ENCODE measurements at regions not wholly inside any gene's neighbourhood (a gene's known extent, or its start where the extent isn't known, plus 50 kb on each side); places are given as distances from the start of the nearest gene placed in this dataset.
"Not testable (repeated sequence)": the region's sequence is repeated elsewhere in the genome, so short reads cannot be mapped to it uniquely, and the experiment has no call there.

- DNase-seq (ENCODE audit: extremely low read depth in 1 of 11, low read depth in 9 of 11, low spot score in 4 of 11): no peak
Observed at GRCh38 chr16:80915079-80915450, 91.6 kb downstream of the CMC2 start.

DNA sequence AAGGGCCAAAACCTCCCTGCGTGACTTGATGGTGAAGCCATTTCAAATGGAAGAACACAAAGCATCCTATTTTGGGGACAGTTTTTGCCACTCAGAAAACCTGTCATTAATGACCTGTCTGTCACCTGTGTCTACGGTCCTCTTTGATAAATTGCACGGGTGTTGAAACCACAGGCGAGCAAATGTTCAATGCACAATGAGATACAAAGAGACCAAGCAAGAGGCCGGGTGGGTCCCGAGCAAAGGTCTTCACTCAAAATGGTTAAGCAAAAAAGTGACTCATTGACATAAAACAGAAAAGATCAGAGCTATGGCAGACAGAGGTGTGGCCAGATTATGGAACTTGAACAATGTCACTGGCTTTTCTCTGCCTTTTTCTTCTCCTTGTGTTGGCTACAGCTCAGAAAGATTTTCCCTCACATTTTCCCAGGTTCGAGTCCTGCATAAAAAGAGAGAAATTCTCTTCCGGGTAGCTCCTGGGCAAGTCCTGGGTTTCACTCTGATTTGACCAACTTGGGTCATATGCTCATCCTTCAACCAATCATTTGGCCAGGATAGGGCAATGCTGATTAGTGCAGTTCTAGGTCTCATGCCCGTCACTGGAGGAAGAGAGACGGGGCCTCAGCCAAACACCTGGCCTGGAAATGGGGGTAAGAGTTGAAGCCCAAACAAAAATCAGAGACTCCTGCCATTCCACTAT lies 92.2 kb downstream of the CMC2 start:
- no peak for DNase-seq (ENCODE audit: extremely low read depth in 1 of 11, low read depth in 9 of 11, low spot score in 4 of 11)

- DNase-seq (ENCODE audit: extremely low read depth in 1 of 11, low read depth in 9 of 11, low spot score in 4 of 11): no peak
Observed at GRCh38 chr16:80913397-80913796, 93.3 kb downstream of the CMC2 start.

DNA sequence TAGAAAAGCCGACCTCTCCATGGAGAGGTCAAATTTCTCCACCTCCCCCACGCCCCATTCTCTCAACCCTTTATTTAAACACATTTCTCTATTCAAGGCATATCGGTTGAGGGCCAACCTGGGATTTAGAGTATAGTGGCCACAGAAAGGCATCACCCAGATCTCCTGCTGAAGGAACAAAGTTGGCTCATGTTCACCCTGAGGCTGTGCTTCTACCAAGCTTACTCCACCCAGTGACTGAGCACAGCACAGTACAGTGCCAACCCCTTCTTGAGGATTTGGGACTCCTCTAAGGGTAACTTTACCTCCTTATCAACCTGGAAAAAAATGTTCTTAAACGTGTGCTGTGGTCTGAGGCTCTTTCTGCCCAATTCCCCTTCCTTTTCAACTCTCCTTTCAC lies 94.0 kb downstream of the CMC2 start:
- no peak for DNase-seq (ENCODE audit: extremely low read depth in 1 of 11, low read depth in 9 of 11, low spot score in 4 of 11)

GRCh38 chr16:80910434-80910833 lies 96.3 kb downstream of the CMC2 start:
- DNase-seq (ENCODE audit: extremely low read depth in 1 of 11, low read depth in 9 of 11, low spot score in 4 of 11): no peak

GRCh38 chr16:80909720-80910119 lies 97.0 kb downstream of the CMC2 start:
- DNase-seq (ENCODE audit: extremely low read depth in 1 of 11, low read depth in 9 of 11, low spot score in 4 of 11): no peak

DNA sequence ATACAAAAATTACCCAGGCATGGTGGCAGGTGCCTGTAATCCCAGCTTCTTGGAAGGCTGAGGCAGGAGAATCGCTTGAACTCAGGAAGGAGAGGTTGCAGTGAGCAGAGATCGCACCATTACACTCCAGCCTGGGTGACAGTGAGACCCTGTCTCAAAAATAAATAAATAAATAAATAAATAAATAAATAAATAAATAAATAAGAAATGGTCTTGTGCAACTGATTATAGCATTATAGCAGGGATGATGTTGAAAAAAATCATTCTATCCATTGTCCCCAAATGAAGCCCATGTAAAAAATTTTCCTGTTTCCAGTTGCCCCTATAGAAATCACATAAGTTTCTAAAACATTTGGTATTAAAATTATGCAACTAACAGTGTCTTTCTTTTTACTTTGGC lies 100.5 kb downstream of the CMC2 start:
- not testable (repeated sequence) for DNase-seq (ENCODE audit: extremely low read depth in 1 of 11, low read depth in 9 of 11, low spot score in 4 of 11)

DNA sequence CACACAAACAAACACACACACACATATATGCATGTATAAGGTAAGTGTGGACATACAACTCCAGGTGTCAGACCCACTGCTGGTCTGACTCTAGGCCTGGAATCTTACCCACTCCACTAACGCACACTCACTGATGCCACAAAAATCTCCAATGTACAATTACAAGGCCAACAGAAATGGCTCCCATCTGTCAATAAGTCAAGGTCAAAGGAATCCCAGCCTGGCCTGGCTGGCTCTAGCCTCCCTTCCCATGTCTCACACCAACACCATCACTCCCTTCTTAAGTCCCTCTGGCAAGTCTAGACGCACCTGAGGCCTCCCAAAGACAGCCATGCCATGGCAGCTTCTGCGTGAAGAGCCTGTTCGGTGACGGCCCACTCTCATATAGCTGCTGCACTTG lies 99.2 kb upstream of the CDYL2 start:
- DNase-seq (ENCODE audit: extremely low read depth in 1 of 11, low read depth in 9 of 11, low spot score in 4 of 11): no peak

GRCh38 chr16:80902306-80903110 lies 98.1 kb upstream of the CDYL2 start:
- no peak for DNase-seq (ENCODE audit: extremely low read depth in 1 of 11, low read depth in 9 of 11, low spot score in 4 of 11)

DNA sequence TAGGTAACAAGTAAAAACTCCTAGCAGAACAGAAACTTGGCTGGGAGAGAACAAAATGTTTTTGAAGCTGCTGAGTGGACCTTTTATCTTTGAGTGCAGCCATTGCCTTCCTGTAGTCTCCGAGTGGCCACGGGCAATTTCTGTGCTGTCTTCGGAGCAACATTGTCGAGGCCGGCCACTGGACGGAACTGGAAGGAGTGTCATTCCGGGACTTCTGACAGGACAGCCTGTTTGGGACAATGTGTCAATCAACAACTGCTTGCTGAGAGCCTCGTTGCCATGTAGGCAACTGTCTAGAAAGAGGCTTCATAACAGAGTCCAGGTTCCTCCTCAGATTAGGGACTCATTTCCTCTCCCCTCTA lies 96.2 kb upstream of the CDYL2 start:
- DNase-seq (ENCODE audit: extremely low read depth in 1 of 11, low read depth in 9 of 11, low spot score in 4 of 11): no peak

GRCh38 chr16:80899809-80900592 lies 95.6 kb upstream of the CDYL2 start:
- DNase-seq (ENCODE audit: extremely low read depth in 1 of 11, low read depth in 9 of 11, low spot score in 4 of 11): peak in 9 of 11 donors; percentile 7 to 52 (median 36)

DNA sequence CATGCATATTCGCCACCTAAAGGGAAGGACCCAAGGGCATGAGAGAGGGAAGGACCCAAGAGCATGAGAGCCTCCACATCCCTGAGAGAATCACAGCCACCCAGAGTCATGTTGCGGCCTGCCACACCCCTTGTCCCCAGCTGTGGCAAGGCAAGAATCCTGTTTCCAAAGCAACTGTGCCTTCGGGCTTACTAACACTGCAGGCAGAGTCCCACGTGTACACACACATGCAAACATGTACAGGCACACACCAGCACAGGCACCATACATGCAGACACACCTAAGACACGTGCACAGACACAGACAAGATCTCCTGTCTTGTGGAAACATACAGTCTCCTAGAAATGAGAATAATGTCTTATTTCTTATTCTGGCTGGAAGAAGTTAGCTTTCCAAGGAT lies 92.4 kb upstream of the CDYL2 start:
- no peak for DNase-seq (ENCODE audit: extremely low read depth in 1 of 11, low read depth in 9 of 11, low spot score in 4 of 11)

- peak in 2 of 11 donors; percentile 5 to 7 for DNase-seq (ENCODE audit: extremely low read depth in 1 of 11, low read depth in 9 of 11, low spot score in 4 of 11)
Observed at GRCh38 chr16:80894091-80894490, 89.7 kb upstream of the CDYL2 start.

- no peak for DNase-seq (ENCODE audit: extremely low read depth in 1 of 11, low read depth in 9 of 11, low spot score in 4 of 11)
Observed at GRCh38 chr16:80893686-80894085, 89.3 kb upstream of the CDYL2 start.

- not testable (repeated sequence) for DNase-seq (ENCODE audit: extremely low read depth in 1 of 11, low read depth in 9 of 11, low spot score in 4 of 11)
Observed at GRCh38 chr16:80892395-80892794, 88.0 kb upstream of the CDYL2 start.

DNA sequence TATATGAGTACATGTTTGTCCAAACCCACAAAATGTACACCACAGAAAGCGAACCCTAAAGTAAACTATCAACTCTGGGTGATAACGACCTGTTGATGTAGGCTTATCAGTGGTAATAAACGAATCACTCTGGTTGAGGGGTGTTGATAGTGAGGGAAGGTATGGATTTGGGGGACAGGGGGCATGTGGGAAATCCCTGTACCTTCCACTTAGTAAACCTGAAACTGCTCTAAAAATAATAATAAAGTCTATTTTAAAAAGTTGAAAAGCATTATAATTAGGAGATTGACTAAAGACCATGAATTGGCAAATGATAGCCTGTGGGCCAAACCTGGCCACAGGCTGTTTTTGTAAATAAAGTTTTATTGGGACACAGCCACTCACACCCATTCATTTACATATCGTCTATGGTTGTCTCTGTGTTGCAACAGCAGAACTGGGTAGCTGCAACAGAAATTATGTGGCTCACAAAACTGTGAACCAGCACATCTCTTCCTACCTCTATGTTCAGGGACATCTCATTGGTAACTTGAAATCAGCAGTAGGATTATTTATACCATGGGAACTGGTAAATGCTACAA lies 85.5 kb upstream of the CDYL2 start:
- DNase-seq (ENCODE audit: extremely low read depth in 1 of 11, low read depth in 9 of 11, low spot score in 4 of 11): no peak

DNA sequence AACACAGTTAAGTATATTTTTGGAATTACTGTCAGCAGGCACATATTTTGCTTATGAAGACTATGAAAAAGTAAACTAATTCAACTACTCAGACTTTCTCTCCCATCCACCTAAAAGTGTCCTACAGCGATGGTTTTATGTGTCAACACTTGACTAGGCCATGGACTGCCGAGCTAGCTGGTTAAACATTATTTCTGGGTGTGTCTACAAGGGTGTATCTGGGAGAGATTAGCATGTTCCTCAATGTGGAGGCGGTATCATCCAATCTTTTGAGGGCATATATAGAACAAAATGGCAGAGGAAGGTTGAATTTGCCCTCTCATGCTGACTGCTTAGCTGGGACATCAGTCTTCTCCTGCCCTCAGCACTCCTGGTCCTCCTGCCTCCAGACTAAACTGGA lies 82.7 kb upstream of the CDYL2 start:
- DNase-seq (ENCODE audit: extremely low read depth in 1 of 11, low read depth in 9 of 11, low spot score in 4 of 11): no peak

DNA sequence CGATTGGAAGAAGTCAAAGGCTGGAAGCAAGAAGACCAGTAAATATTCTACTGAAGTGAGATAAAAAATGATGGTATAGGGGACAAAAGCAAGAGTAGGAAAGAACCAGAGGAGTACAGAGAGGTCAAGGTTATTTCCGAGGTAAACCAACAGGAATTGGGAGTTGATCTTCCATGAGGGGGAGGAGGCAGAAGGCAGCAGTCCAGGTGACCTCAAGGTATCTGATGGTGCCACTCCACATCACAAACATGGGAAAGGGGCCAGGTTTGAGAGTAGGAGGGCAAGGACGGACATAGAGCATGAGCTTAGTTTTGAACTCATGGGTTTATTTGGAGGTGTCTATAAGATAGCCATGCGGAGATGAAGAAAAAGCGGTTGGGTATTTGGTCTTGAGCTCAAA lies 79.4 kb upstream of the CDYL2 start:
- no peak for DNase-seq (ENCODE audit: extremely low read depth in 1 of 11, low read depth in 9 of 11, low spot score in 4 of 11)

DNA sequence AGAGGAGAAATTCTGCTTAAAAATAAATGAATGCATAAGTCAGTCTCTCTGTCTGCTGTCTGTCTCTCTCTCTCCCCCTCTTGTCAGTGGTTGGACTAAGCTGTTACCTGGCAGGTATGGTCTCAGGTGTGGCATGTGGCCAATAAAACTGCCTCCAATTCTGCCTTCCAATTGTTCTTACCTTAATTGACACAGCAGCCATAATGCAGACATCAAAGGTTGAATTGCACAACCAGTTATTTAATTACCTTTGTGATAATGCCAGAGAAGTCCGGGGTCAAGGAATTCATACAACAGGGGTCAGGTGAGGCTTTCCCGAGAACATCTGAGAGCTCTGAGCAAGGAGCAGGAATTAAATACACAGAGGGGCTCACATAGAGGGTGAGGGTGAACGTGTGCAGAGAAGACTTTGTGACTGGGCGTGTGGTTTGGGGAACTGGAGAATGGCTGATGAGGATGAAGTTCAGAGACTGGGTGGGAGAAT lies 78.8 kb upstream of the CDYL2 start:
- DNase-seq (ENCODE audit: extremely low read depth in 1 of 11, low read depth in 9 of 11, low spot score in 4 of 11): no peak

GRCh38 chr16:80875616-80876015 lies 71.2 kb upstream of the CDYL2 start:
- no peak for DNase-seq (ENCODE audit: extremely low read depth in 1 of 11, low read depth in 9 of 11, low spot score in 4 of 11)

Data from renal cortex interstitium (tissue), 11 donors.